ENCODE measurements at regions not wholly inside any gene's neighbourhood (a gene's known extent, or its start where the extent isn't known, plus 50 kb on each side); places are given as distances from the start of the nearest gene placed in this dataset.
A peak's percentile ranks its signal among the peaks of the same experiment; 100 is the strongest.
"Not testable (repeated sequence)": the region's sequence is repeated elsewhere in the genome, so short reads cannot be mapped to it uniquely, and the experiment has no call there.

DNA sequence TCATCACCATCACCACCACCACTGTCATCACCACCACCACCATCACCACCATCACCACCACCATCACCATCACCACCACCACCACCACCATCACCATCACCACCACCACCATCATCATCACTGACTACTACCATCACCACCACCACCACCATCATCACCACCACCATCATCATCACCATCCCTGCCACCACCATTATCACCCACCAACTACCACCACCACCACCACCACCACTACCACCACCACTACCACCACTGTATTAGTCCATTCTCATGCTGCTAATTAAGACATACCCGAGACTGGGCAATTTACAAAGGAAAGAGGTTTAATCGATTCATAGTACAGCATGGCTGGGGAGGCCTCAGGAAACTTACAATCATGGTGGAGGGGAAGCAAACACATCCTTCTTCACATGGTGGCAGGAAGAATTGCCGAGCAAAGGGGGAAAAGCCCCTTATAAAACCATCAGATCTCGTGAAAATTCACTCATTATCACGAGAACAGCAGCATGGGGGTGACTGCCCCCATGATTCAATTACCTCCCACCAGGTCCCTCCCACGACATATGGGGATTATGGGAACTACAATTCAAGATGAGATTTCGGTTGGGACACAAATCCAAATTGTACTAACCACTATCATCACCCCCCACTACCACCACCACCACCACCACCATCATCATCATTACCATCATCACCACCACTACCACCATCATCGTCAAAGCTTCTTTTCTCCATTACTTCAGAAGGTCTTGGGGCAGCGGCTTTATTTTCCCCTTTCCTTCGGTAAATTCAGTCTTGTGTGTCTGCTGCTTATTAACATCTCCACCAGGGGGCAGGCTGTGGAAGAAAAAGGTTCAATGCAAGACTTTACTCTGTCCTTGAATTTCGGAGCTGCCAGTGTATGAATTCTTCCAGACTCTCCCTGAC, 53.6 kb upstream of the SCAF4 start:
- H3K36me3 ChIP-seq (ENCODE audit: control insufficient read depth in 2 of 2, extremely low read depth in 1 of 2, insufficient read depth in 2 of 2, low read length in 2 of 2); H3K79me2 ChIP-seq (ENCODE audit: control insufficient read depth, insufficient read depth, low read length); H3K9me3 ChIP-seq (ENCODE audit: control insufficient read depth, low read depth, low read length); H3K27me3 ChIP-seq (ENCODE audit: control insufficient read depth, extremely low read depth, insufficient read depth, low read length); FAIRE-seq; H3K9ac ChIP-seq (ENCODE audit: control insufficient read depth, extremely low read depth, insufficient read depth, low read length); H4K20me1 ChIP-seq (ENCODE audit: control insufficient read depth, extremely low read depth, insufficient read depth, low read length); H3K9me1 ChIP-seq (ENCODE audit: control insufficient read depth, extremely low read depth, insufficient read depth, low read length); H2AFZ ChIP-seq (ENCODE audit: control insufficient read depth, low read length); H3K4me2 ChIP-seq (ENCODE audit: control insufficient read depth, extremely low read depth, insufficient read depth, low read depth, low read length); H3K27ac ChIP-seq (ENCODE audit: control insufficient read depth, insufficient read depth, low read length); H3K4me1 ChIP-seq (ENCODE audit: control insufficient read depth, extremely low read depth, insufficient read depth, low read length); H3K4me3 ChIP-seq (ENCODE audit: control insufficient read depth in 2 of 3, extremely low read depth in 1 of 3, insufficient read depth in 2 of 3, low read depth in 1 of 3, low read length in 3 of 3); dilution Hi-C loops (cut with MboI; ENCODE audit: extremely low pct_ligation_motif_present, low sequenced_read_pairs): not testable (repeated sequence)
- peak; percentile 42 for DNase-seq (ENCODE audit: low read depth, low spot score)
- peak; percentile 60 to 75 (median 65) for TF ChIP-seq CTCF (optimal IDR thresholded peaks at IDR 0.05 in 1 of 3, IDR thresholded peaks at IDR 0.05 in 1 of 3, conservative IDR thresholded peaks at IDR 0.05 in 1 of 3; ENCODE audit: extremely low read depth in 1 of 3, insufficient read depth in 2 of 3, low read length in 3 of 3)

DNA sequence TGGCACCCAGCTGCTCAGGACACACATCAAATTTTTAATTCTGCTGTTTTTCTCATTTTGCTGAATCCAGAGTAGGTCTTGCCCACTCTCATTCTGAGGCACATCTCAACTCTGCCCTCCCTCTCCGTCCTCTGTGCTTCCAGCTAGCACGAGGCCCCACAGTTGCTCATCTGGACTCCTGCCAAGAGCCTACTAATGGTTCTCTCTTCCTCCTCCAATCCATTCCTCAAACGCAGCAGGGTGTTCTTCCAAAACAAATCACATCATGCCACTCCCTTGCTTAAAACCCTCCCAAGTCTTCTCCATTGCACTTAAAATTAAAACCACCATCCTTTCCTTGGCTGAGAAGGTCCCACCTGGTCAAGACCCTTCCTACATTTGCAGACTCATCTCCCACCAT, 49.8 kb upstream of the SCAF4 start:
- Histone ChIP-seq H3K9me1 (ENCODE audit: control insufficient read depth, extremely low read depth, insufficient read depth, low read length) (no peaks in the 10 kb centered on the region), H3K4me1 (ENCODE audit: control insufficient read depth, extremely low read depth, insufficient read depth, low read length) (no peaks in the 10 kb centered on the region), H3K9ac (ENCODE audit: control insufficient read depth, extremely low read depth, insufficient read depth, low read length) (no peak overlapping the region), H2AFZ (ENCODE audit: control insufficient read depth, low read length) (no peak overlapping the region), H4K20me1 (ENCODE audit: control insufficient read depth, extremely low read depth, insufficient read depth, low read length) (no peaks in the 10 kb centered on the region), H3K9me3 (ENCODE audit: control insufficient read depth, low read depth, low read length) (no peaks in the 10 kb centered on the region), H3K36me3 (ENCODE audit: control insufficient read depth in 2 of 2, extremely low read depth in 1 of 2, insufficient read depth in 2 of 2, low read length in 2 of 2) (no peaks in the 10 kb centered on the region), H3K27me3 (ENCODE audit: control insufficient read depth, extremely low read depth, insufficient read depth, low read length) (no peaks in the 10 kb centered on the region), H3K79me2 (ENCODE audit: control insufficient read depth, insufficient read depth, low read length) (no peaks in the 10 kb centered on the region), H3K4me3 (ENCODE audit: control insufficient read depth in 2 of 3, extremely low read depth in 1 of 3, insufficient read depth in 2 of 3, low read depth in 1 of 3, low read length in 3 of 3) (no peak overlapping the region), H3K4me2 (ENCODE audit: control insufficient read depth, extremely low read depth, insufficient read depth, low read depth, low read length) (no peak overlapping the region), H3K27ac (ENCODE audit: control insufficient read depth, insufficient read depth, low read length) (no peak overlapping the region)
- dilution Hi-C loops (cut with MboI; ENCODE audit: extremely low pct_ligation_motif_present, low sequenced_read_pairs), result no loop called here
- DNase-seq (ENCODE audit: low read depth, low spot score) (no peak), FAIRE-seq (no peak)
- TF ChIP-seq CTCF (optimal IDR thresholded peaks at IDR 0.05 in 1 of 3, IDR thresholded peaks at IDR 0.05 in 1 of 3, conservative IDR thresholded peaks at IDR 0.05 in 1 of 3; ENCODE audit: extremely low read depth in 1 of 3, insufficient read depth in 2 of 3, low read length in 3 of 3), result no peak
- no peak for TF ChIP-seq EZH2 (IDR thresholded peaks at IDR 0.05; ENCODE audit: low read length)

Measured in keratinocyte (primary cell).